ENCODE measurements at regions not wholly inside any gene's neighbourhood (a gene's known extent, or its start where the extent isn't known, plus 50 kb on each side); places are given as distances from the start of the nearest gene placed in this dataset.

DNA sequence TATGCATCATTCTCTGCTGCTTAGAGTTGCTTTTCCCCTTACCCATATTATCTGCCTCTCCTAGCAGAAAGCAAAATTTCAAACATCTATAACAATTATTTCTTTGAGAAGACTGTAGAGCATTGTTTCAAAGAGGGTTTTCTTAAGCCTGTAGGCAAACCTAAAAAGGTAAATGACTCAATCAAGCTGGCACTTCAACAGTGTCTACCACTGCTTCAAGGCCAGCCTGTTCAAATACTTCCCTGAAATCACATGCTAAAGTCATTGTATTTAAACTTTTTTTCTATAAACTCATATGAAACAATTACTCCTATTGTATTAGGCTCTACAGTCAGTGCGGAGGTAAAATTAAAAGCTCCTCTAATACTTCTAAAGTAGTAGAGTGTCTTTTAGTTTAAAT is 87.1 kb downstream of the OGFRL1 start:
- Histone ChIP-seq H3K4me3 (ENCODE audit: low read length, poor library complexity, severe bottlenecking) (no peak overlapping the region), H3K36me3 (ENCODE audit: insufficient read depth, low read length) (no peaks in the 10 kb centered on the region), H3F3A (ENCODE audit: low read depth) (no peaks in the 10 kb centered on the region)

DNA sequence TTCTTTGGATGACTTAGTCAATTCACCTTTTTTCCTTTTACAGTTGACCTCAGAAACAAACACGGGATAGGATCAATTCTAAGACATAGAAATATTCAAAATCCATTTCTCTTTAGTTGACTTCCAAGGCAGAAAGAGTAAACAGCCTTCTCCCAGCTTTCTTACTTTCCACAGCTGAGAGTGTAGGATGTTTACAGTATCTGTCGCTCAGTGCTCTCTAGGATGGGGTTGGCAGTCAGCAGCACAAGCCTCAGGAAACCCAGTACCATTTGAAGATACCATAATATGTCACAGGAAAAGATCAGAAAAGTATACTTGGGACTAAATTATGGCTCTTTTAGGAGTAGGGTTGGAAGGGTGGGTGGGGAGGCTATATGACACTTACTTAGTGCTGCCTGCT is 88.2 kb downstream of the OGFRL1 start:
- Histone ChIP-seq H3K4me2 (ENCODE audit: low read depth, low read length, poor library complexity, severe bottlenecking) (no peak overlapping the region), H3K4me3 (ENCODE audit: low read length, poor library complexity, severe bottlenecking) (no peak overlapping the region), H3F3A (ENCODE audit: low read depth) (no peaks in the 10 kb centered on the region), H3K9me2 (replicated peaks; ENCODE audit: low read depth, low read length) (no peaks in the 10 kb centered on the region), H4K20me1 (ENCODE audit: insufficient read depth, low read length, poor library complexity, severe bottlenecking) (no peaks in the 10 kb centered on the region), H3K4me1 (ENCODE audit: insufficient read depth, low read length, poor library complexity, severe bottlenecking) (no peaks in the 10 kb centered on the region), H3K36me3 (ENCODE audit: insufficient read depth, low read length) (no peaks in the 10 kb centered on the region), H3K9me3 (ENCODE audit: insufficient read depth, low read depth, low read length) (no peaks in the 10 kb centered on the region), H3K9ac (ENCODE audit: low read depth, low read length, poor library complexity, severe bottlenecking) (no peak overlapping the region), H2AFZ (ENCODE audit: low read length) (no peak overlapping the region), H3K27me3 (ENCODE audit: insufficient read depth, low read length, poor library complexity, severe bottlenecking) (no peaks in the 10 kb centered on the region), H3K79me2 (ENCODE audit: insufficient read depth, low read length) (no peaks in the 10 kb centered on the region)
- no peak for TF ChIP-seq EZH2phosphoT487 (IDR thresholded peaks at IDR 0.05; ENCODE audit: borderline replicate concordance)
- TF ChIP-seq, protein P1, sequence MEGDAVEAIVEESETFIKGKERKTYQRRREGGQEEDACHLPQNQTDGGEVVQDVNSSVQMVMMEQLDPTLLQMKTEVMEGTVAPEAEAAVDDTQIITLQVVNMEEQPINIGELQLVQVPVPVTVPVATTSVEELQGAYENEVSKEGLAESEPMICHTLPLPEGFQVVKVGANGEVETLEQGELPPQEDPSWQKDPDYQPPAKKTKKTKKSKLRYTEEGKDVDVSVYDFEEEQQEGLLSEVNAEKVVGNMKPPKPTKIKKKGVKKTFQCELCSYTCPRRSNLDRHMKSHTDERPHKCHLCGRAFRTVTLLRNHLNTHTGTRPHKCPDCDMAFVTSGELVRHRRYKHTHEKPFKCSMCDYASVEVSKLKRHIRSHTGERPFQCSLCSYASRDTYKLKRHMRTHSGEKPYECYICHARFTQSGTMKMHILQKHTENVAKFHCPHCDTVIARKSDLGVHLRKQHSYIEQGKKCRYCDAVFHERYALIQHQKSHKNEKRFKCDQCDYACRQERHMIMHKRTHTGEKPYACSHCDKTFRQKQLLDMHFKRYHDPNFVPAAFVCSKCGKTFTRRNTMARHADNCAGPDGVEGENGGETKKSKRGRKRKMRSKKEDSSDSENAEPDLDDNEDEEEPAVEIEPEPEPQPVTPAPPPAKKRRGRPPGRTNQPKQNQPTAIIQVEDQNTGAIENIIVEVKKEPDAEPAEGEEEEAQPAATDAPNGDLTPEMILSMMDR (conservative IDR thresholded peaks at IDR 0.05; ENCODE audit: low read length): no peak

More for the DNA sequence above, 87.1 kb downstream of the OGFRL1 start:
- Histone ChIP-seq H4K20me1 (ENCODE audit: insufficient read depth, low read length, poor library complexity, severe bottlenecking) (no peaks in the 10 kb centered on the region), H3K4me2 (ENCODE audit: low read depth, low read length, poor library complexity, severe bottlenecking) (no peak overlapping the region), H3K9me2 (replicated peaks; ENCODE audit: low read depth, low read length) (no peaks in the 10 kb centered on the region), H3K9me3 (ENCODE audit: insufficient read depth, low read depth, low read length) (no peaks in the 10 kb centered on the region), H3K4me1 (ENCODE audit: insufficient read depth, low read length, poor library complexity, severe bottlenecking) (no peaks in the 10 kb centered on the region), H2AFZ (ENCODE audit: low read length) (no peak overlapping the region), H3K79me2 (ENCODE audit: insufficient read depth, low read length) (no peaks in the 10 kb centered on the region), H3K27me3 (ENCODE audit: insufficient read depth, low read length, poor library complexity, severe bottlenecking) (no peaks in the 10 kb centered on the region), H3K9ac (ENCODE audit: low read depth, low read length, poor library complexity, severe bottlenecking) (no peak overlapping the region)
- TF ChIP-seq EZH2phosphoT487 (IDR thresholded peaks at IDR 0.05; ENCODE audit: borderline replicate concordance): no peak
- TF ChIP-seq, protein P1 (conservative IDR thresholded peaks at IDR 0.05; ENCODE audit: low read length): no peak

DNA sequence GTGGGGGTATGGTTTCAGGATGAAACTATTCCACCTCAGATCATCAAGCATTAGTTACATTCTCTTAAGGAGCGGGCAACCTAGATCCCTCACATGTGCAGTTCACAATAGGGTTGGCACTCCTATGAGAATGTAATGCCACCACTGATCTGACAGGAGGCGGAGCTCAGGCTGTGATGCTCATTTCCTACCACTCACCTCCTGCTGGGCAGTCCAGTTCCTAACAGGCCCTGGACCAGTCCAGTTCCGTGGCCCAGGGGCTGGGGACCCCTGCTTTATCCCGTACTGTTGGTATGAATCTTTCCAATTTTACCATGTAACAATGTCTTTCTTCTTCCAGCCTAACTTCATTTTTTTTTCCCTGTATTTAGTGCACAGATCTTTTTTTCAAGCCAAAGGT is 94.9 kb downstream of the OGFRL1 start:
- Histone ChIP-seq H3K9me2 (replicated peaks; ENCODE audit: low read depth, low read length) (no peaks in the 10 kb centered on the region), H3K9me3 (ENCODE audit: insufficient read depth, low read depth, low read length) (no peaks in the 10 kb centered on the region), H3K4me2 (ENCODE audit: low read depth, low read length, poor library complexity, severe bottlenecking) (peak overlapping the region; percentile 16), H3K79me2 (ENCODE audit: insufficient read depth, low read length) (no peaks in the 10 kb centered on the region), H3K36me3 (ENCODE audit: insufficient read depth, low read length) (no peaks in the 10 kb centered on the region), H3K4me3 (ENCODE audit: low read length, poor library complexity, severe bottlenecking) (no peak overlapping the region), H2AFZ (ENCODE audit: low read length) (peak overlapping the region; percentile 59; the same call in 1 of the 2 replicates), H4K20me1 (ENCODE audit: insufficient read depth, low read length, poor library complexity, severe bottlenecking) (no peaks in the 10 kb centered on the region), H3F3A (ENCODE audit: low read depth) (no peaks in the 10 kb centered on the region), H3K9ac (ENCODE audit: low read depth, low read length, poor library complexity, severe bottlenecking) (no peak overlapping the region), H3K27me3 (ENCODE audit: insufficient read depth, low read length, poor library complexity, severe bottlenecking) (no peaks in the 10 kb centered on the region), H3K4me1 (ENCODE audit: insufficient read depth, low read length, poor library complexity, severe bottlenecking) (peaks cover 13% of the 10 kb centered on the region)
- no peak for TF ChIP-seq EZH2phosphoT487 (IDR thresholded peaks at IDR 0.05; ENCODE audit: borderline replicate concordance)
- TF ChIP-seq, protein P1 (conservative IDR thresholded peaks at IDR 0.05; ENCODE audit: low read length): no peak

All from Loucy (cell line).